ENCODE measurements at regions not wholly inside any gene's neighbourhood (a gene's known extent, or its start where the extent isn't known, plus 50 kb on each side); places are given as distances from the start of the nearest gene placed in this dataset.

DNA sequence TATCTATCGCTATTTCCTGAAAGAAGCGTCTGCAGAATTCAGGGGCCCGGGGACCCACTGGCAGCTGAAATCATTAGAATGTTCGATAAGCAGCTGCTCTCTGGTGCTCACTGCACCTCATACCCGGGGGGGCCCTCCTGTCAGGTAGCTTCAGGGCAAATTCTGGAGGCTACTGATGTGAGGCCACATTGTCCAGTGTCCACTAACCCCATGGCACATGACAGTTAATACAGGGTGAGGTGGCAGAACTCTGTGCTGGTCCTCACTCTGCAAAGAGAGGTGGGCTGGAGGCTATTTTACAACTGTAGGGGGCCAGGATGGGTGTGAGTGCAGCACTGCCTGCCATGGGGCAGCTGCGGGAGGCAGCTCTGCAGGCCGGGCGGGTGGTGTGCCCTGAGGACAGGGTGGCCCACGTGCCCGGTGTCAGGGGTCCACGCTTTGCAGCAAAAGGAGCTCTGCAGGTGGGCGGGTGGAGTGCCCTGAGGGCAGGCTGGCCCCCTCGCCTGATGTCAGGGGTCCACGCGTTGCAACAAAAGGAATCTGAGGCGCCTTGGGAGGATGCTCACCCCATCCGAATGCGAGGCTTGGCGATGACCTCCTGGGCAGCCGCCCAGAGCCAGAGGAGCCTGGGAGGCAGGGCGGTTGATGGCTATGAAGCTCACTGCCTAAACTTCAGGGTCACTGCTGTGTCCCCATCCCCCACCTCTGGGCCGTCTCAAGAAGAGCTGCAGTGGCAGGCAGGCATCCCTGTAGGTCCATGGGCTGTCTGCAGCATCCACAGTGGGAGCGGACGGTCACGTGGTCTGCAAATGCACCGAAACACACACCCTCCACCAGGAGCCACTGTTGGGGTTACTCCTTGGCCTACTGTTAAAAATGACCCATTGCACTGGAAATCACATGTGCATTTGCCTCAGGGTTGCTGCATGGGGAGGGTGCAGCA lies 207.0 kb upstream of the SALL3 start:
- TF ChIP-seq CTCF (IDR thresholded peaks at IDR 0.05) (no peak), POLR2A (IDR thresholded peaks at IDR 0.05) (no peak)
